ENCODE measurements at regions not wholly inside any gene's neighbourhood (a gene's known extent, or its start where the extent isn't known, plus 50 kb on each side); places are given as distances from the start of the nearest gene placed in this dataset.

GRCh38 chr6:125699591-125699990 lies 49.8 kb upstream of the HEY2 start:
- Histone ChIP-seq H3K36me3 (ENCODE audit: control insufficient read depth in 4 of 4, insufficient read depth in 4 of 4, low read length in 4 of 4) (no peaks in the 10 kb centered on the region), H3K9me3 (ENCODE audit: control insufficient read depth in 4 of 4, insufficient read depth in 3 of 4, low read length in 3 of 4) (no peaks in the 10 kb centered on the region), H3K9ac (ENCODE audit: insufficient read depth in 1 of 2, low read length in 2 of 2) (no peak overlapping the region), H3K27me3 (ENCODE audit: control insufficient read depth in 3 of 3, insufficient read depth in 3 of 3, low read length in 2 of 3) (no peaks in the 10 kb centered on the region), H3K27ac (ENCODE audit: low read depth in 1 of 2, low read length in 1 of 2) (no peak overlapping the region), H3K4me1 (ENCODE audit: control insufficient read depth in 5 of 5, insufficient read depth in 5 of 5, low read length in 5 of 5) (no peaks in the 10 kb centered on the region), H3K4me3 (no peak overlapping the region)
- WGBS, 2 donors = 70 to 89% methylated on average over 4 of the region's 4 CpGs
- ATAC-seq (ENCODE audit: insufficient read depth, low FRiP score) (no peak), DNase-seq (no peak)
- TF ChIP-seq, protein P1, sequence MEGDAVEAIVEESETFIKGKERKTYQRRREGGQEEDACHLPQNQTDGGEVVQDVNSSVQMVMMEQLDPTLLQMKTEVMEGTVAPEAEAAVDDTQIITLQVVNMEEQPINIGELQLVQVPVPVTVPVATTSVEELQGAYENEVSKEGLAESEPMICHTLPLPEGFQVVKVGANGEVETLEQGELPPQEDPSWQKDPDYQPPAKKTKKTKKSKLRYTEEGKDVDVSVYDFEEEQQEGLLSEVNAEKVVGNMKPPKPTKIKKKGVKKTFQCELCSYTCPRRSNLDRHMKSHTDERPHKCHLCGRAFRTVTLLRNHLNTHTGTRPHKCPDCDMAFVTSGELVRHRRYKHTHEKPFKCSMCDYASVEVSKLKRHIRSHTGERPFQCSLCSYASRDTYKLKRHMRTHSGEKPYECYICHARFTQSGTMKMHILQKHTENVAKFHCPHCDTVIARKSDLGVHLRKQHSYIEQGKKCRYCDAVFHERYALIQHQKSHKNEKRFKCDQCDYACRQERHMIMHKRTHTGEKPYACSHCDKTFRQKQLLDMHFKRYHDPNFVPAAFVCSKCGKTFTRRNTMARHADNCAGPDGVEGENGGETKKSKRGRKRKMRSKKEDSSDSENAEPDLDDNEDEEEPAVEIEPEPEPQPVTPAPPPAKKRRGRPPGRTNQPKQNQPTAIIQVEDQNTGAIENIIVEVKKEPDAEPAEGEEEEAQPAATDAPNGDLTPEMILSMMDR (IDR thresholded peaks at IDR 0.05; ENCODE audit: control extremely low read depth, extremely low read depth) = no peak
